GM23338 (cell line): ENCODE measurements at regions not wholly inside any gene's neighbourhood (a gene's known extent, or its start where the extent isn't known, plus 50 kb on each side); places are given as distances from the start of the nearest gene placed in this dataset.

Source experiments
- CTCF ChIP-seq, 2 experiments: fragments of 200-600 bp in 1 of 2; sonication (generic) in 1 of 2; conservative IDR thresholded peaks; 2 replicates each; pipeline versions ENCODE4 v1.5.1 to v1.6.1; 2016 to 2017; ENCODE audit warnings: antibody characterized with exemption in 2 of 2, low read depth in 2 of 2, mild to moderate bottlenecking in 2 of 2, moderate library complexity in 1 of 2
- EZH2 ChIP-seq: fragments of 200-600 bp; sonication (generic); IDR thresholded peaks from one replicate; pipeline ENCODE4 v1.8.0; 2017; ENCODE audit warnings: antibody characterized with exemption, mild to moderate bottlenecking, low read depth; ENCODE audit not compliant: unreplicated experiment
- EZH2phosphoT487 ChIP-seq: fragments of 200-600 bp; sonication (generic); IDR thresholded peaks from one replicate; pipeline ENCODE4 v1.8.1; 2018; ENCODE audit warnings: antibody characterized with exemption; ENCODE audit not compliant: unreplicated experiment
- NANOG ChIP-seq: IDR thresholded peaks from 2 replicates; pipeline ENCODE4 v1.6.1; 2016; ENCODE audit warnings: antibody characterized with exemption, borderline replicate concordance
- REST ChIP-seq: IDR thresholded peaks from one replicate; pipeline ENCODE4 v1.6.1; 2018; ENCODE audit warnings: antibody characterized with exemption; ENCODE audit not compliant: unreplicated experiment

- TF ChIP-seq CTCF (conservative IDR thresholded peaks at IDR 0.05; ENCODE audit: low read depth in 2 of 2): no peak
- no peak for TF ChIP-seq REST
- TF ChIP-seq EZH2phosphoT487: no peak
- TF ChIP-seq EZH2: no peak
- no peak for TF ChIP-seq NANOG
Measured at GRCh38 chr5:60521376-60522291, 178.3 kb downstream of the DEPDC1B start.
